HFF-Myc (cell line): ENCODE measurements at regions not wholly inside any gene's neighbourhood (a gene's known extent, or its start where the extent isn't known, plus 50 kb on each side); places are given as distances from the start of the nearest gene placed in this dataset.

Experiments used
- DNase-seq: peaks from one replicate; pipeline ENCODE4 v3.0.0-alpha.2; 2011; ENCODE audit warnings: low read depth; ENCODE audit errors: extremely low read depth
- H3K4me3 ChIP-seq: replicated peaks from 2 replicates; pipeline ENCODE4 v1.5.1; 2011; ENCODE audit warnings: low read depth, mild to moderate bottlenecking, control low read depth, low read length
- CTCF ChIP-seq: IDR thresholded peaks from 2 replicates; pipeline ENCODE4 v1.5.1; 2012; ENCODE audit warnings: mild to moderate bottlenecking, low read depth, low read length, control low read depth; ENCODE audit errors: missing control alignments

- no peak overlapping the region for H3K4me3 ChIP-seq
- DNase-seq: no peak
- no peak for TF ChIP-seq CTCF
These were observed 223.6 kb downstream of the ARL4A start for GRCh38 chr7:12911053-12911452.

GRCh38 chr7:12913002-12913401 lies 225.6 kb downstream of the ARL4A start:
- no peak for DNase-seq
- TF ChIP-seq CTCF: no peak
- H3K4me3 ChIP-seq: no peak overlapping the region

GRCh38 chr7:12917801-12918200 lies 230.4 kb downstream of the ARL4A start:
- no peak overlapping the region for H3K4me3 ChIP-seq
- no peak for TF ChIP-seq CTCF

GRCh38 chr7:12921751-12922345 lies 234.4 kb downstream of the ARL4A start:
- no peak for TF ChIP-seq CTCF
- no peak overlapping the region for H3K4me3 ChIP-seq

More at GRCh38 chr7:12917801-12918200, 230.4 kb downstream of the ARL4A start:
- DNase-seq: no peak

GRCh38 chr7:12923971-12924370 lies 236.5 kb downstream of the ARL4A start:
- TF ChIP-seq CTCF: no peak
- no peak overlapping the region for H3K4me3 ChIP-seq
- no peak for DNase-seq

More at GRCh38 chr7:12921751-12922345, 234.4 kb downstream of the ARL4A start:
- no peak for DNase-seq

GRCh38 chr7:12926206-12926605 lies 238.8 kb downstream of the ARL4A start:
- no peak for DNase-seq
- no peak overlapping the region for H3K4me3 ChIP-seq
- TF ChIP-seq CTCF: no peak
